ENCODE measurements at regions not wholly inside any gene's neighbourhood (a gene's known extent, or its start where the extent isn't known, plus 50 kb on each side); places are given as distances from the start of the nearest gene placed in this dataset.

DNA sequence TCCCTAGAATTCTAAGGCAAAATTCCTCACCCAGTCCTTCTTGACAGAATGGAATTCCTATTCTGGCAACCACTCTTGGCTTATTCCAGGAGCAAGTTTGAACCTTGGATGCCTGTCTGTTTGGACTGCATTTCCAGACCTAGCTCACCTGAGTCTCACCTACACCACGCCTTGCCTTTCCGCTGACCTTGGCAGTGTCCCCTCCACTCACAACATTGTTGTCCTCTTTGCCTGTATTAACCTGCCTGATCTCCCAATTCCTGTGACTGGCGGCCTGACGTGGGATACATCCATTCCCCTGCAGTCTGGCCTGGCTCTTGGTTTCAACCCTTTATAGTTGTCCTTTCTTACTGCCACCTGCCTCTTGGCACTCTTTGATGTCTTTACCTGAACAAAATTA, 281.4 kb upstream of the SOX4 start:
- TF ChIP-seq CTCF (IDR thresholded peaks at IDR 0.05), result no peak
- TF ChIP-seq POLR2A (IDR thresholded peaks at IDR 0.05), result no peak
- no peak for TF ChIP-seq POLR2AphosphoS5 (IDR thresholded peaks at IDR 0.05)
- no peak for TF ChIP-seq EP300 (IDR thresholded peaks at IDR 0.05)
